ENCODE measurements at regions not wholly inside any gene's neighbourhood (a gene's known extent, or its start where the extent isn't known, plus 50 kb on each side); places are given as distances from the start of the nearest gene placed in this dataset.

DNA sequence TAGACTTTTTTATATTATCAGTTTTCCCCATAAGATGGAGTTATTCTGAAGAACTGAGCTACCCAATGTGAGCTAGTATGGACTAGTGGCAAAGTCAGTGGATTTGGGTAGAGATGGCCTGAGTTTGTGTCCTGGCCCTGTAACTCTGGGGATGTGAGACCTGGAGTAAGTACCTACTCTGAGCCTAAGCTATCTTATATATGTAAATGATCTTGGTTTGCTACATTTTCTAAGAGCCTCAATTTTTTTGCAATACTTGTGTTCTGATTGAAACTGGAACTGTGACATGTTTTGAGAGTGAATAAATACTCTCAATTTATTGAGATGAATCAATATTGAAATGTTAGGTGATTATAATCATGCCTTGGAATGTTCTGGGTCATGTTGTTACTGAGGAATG is 73.6 kb downstream of the ZNF621 start:
- H3K79me2 ChIP-seq (ENCODE audit: insufficient read depth, low read length): no peaks in the 10 kb centered on the region
- H3K4me1 ChIP-seq (ENCODE audit: control insufficient read depth in 1 of 2, insufficient read depth in 2 of 2, low read length in 2 of 2): no peaks in the 10 kb centered on the region
- no peak overlapping the region for H2AFZ ChIP-seq (ENCODE audit: insufficient read depth, low read depth, low read length, poor library complexity, severe bottlenecking)
- no peaks in the 10 kb centered on the region for H3K9me3 ChIP-seq (replicated peaks in 1 of 2; ENCODE audit: control insufficient read depth in 1 of 2, insufficient read depth in 1 of 2, low read length in 2 of 2)
- no peak overlapping the region for H3K27ac ChIP-seq (ENCODE audit: low read depth in 1 of 2, low read length in 2 of 2)
- no peak overlapping the region for H3K9ac ChIP-seq (ENCODE audit: insufficient read depth, low read length, poor library complexity, severe bottlenecking)
- Mint-ChIP-seq H3K9me3 (peaks cover 0 to 8% (median 2%) of the 10 kb centered on the region in 7 donors), H3K36me3 (no peaks in the 10 kb centered on the region), H3K27me3 (ENCODE audit: low read depth in 3 of 3) (no peaks in the 10 kb centered on the region), H3K4me1 (peaks cover 4% of the 10 kb centered on the region), H3K27ac (no peak overlapping the region), H3K4me3 (no peak overlapping the region)
- H3K4me3 ChIP-seq (replicated peaks in 1 of 3; ENCODE audit: low read depth in 2 of 3, low read length in 3 of 3): no peak overlapping the region
- H4K20me1 ChIP-seq (ENCODE audit: insufficient read depth, low read length): no peaks in the 10 kb centered on the region
- H3K36me3 ChIP-seq (replicated peaks in 1 of 2; ENCODE audit: control insufficient read depth in 1 of 2, insufficient read depth in 2 of 2, low read length in 2 of 2): no peaks in the 10 kb centered on the region
- TF ChIP-seq, protein P1, sequence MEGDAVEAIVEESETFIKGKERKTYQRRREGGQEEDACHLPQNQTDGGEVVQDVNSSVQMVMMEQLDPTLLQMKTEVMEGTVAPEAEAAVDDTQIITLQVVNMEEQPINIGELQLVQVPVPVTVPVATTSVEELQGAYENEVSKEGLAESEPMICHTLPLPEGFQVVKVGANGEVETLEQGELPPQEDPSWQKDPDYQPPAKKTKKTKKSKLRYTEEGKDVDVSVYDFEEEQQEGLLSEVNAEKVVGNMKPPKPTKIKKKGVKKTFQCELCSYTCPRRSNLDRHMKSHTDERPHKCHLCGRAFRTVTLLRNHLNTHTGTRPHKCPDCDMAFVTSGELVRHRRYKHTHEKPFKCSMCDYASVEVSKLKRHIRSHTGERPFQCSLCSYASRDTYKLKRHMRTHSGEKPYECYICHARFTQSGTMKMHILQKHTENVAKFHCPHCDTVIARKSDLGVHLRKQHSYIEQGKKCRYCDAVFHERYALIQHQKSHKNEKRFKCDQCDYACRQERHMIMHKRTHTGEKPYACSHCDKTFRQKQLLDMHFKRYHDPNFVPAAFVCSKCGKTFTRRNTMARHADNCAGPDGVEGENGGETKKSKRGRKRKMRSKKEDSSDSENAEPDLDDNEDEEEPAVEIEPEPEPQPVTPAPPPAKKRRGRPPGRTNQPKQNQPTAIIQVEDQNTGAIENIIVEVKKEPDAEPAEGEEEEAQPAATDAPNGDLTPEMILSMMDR (IDR thresholded peaks at IDR 0.05): no peak
- H3K27me3 ChIP-seq (ENCODE audit: control insufficient read depth in 2 of 2, insufficient read depth in 2 of 2, low read length in 2 of 2): no peaks in the 10 kb centered on the region
- intact Hi-C loops (cut with micrococcal nuclease): no loop called here
- no peak overlapping the region for H3K4me2 ChIP-seq (replicated peaks; ENCODE audit: extremely low read depth, low read length, poor library complexity, severe bottlenecking)
- no peak for DNase-seq

DNA sequence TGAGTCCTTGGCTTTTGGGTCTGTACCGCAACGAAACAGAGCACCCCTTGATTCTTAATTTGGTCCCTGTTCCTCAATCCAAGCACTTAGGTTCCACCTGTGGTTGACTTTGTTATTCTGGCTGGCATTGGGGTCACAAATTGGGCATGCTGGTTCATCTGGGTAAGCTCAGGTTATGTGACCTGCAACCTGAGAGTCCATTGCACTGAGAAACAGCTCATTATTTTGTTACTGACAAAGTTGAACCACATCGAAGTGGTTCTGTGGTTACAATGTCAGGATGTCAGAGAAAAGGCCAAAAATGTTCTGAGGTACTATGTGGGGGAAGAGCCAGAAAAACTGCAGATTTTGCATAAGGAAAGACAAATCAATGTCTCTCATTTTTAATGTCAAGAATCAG is 74.2 kb downstream of the ZNF621 start:
- Histone ChIP-seq H3K9ac (ENCODE audit: insufficient read depth, low read length, poor library complexity, severe bottlenecking) (no peak overlapping the region), H3K4me3 (replicated peaks in 1 of 3; ENCODE audit: low read depth in 2 of 3, low read length in 3 of 3) (no peak overlapping the region), H3K27ac (ENCODE audit: low read depth in 1 of 2, low read length in 2 of 2) (no peak overlapping the region), H3K79me2 (ENCODE audit: insufficient read depth, low read length) (no peaks in the 10 kb centered on the region), H3K36me3 (replicated peaks in 1 of 2; ENCODE audit: control insufficient read depth in 1 of 2, insufficient read depth in 2 of 2, low read length in 2 of 2) (no peaks in the 10 kb centered on the region), H3K9me3 (replicated peaks in 1 of 2; ENCODE audit: control insufficient read depth in 1 of 2, insufficient read depth in 1 of 2, low read length in 2 of 2) (no peaks in the 10 kb centered on the region), H3K4me2 (replicated peaks; ENCODE audit: extremely low read depth, low read length, poor library complexity, severe bottlenecking) (no peak overlapping the region), H2AFZ (ENCODE audit: insufficient read depth, low read depth, low read length, poor library complexity, severe bottlenecking) (no peak overlapping the region), H4K20me1 (ENCODE audit: insufficient read depth, low read length) (no peaks in the 10 kb centered on the region), H3K27me3 (ENCODE audit: control insufficient read depth in 2 of 2, insufficient read depth in 2 of 2, low read length in 2 of 2) (no peaks in the 10 kb centered on the region), H3K4me1 (ENCODE audit: control insufficient read depth in 1 of 2, insufficient read depth in 2 of 2, low read length in 2 of 2) (no peaks in the 10 kb centered on the region)
- H3K4me1 Mint-ChIP-seq: peaks cover 4% of the 10 kb centered on the region
- H3K4me3 Mint-ChIP-seq: no peak overlapping the region
- WGBS (ENCODE audit: insufficient coverage): 63% methylated on average over 1 of the region's 3 CpGs
- no peaks in the 10 kb centered on the region for H3K27me3 Mint-ChIP-seq (ENCODE audit: low read depth in 3 of 3)
- H3K36me3 Mint-ChIP-seq: no peaks in the 10 kb centered on the region
- intact Hi-C loops (cut with micrococcal nuclease): no loop called here
- TF ChIP-seq, protein P1 (IDR thresholded peaks at IDR 0.05): no peak
- peaks cover 0 to 8% (median 2%) of the 10 kb centered on the region in 7 donors for H3K9me3 Mint-ChIP-seq
- H3K27ac Mint-ChIP-seq: no peak overlapping the region
- no peak for DNase-seq

Measured in CD14-positive monocyte (primary cell).